ENCODE measurements at regions not wholly inside any gene's neighbourhood (a gene's known extent, or its start where the extent isn't known, plus 50 kb on each side); places are given as distances from the start of the nearest gene placed in this dataset.
"Not testable (repeated sequence)": the region's sequence is repeated elsewhere in the genome, so short reads cannot be mapped to it uniquely, and the experiment has no call there.

GRCh38 chr1:41308520-41308919 is 52.7 kb upstream of the FOXO6 start:
- H4K20me1 ChIP-seq (ENCODE audit: insufficient read depth, low read length); H3K36me3 ChIP-seq (ENCODE audit: insufficient read depth, low read length); H3K27ac ChIP-seq (ENCODE audit: low read depth, low read length); DNase-seq (ENCODE audit: low read depth); H3K4me2 ChIP-seq (ENCODE audit: low read length); H3K9me3 Mint-ChIP-seq (ENCODE audit: unreplicated experiment); H3K4me3 Mint-ChIP-seq (ENCODE audit: unreplicated experiment); H3K9ac ChIP-seq (ENCODE audit: low read length); H3K27me3 Mint-ChIP-seq (ENCODE audit: low read depth, unreplicated experiment); H3K4me3 ChIP-seq (ENCODE audit: insufficient read depth, low read depth, low read length); H3K4me1 ChIP-seq (ENCODE audit: insufficient read depth, low read length); H2AFZ ChIP-seq (ENCODE audit: low read depth, low read length); H3K79me2 ChIP-seq (ENCODE audit: insufficient read depth, low read length); H3K27me3 ChIP-seq (ENCODE audit: insufficient read depth, low read length); H3K4me1 Mint-ChIP-seq (ENCODE audit: low read depth, unreplicated experiment); FAIRE-seq; H3K36me3 Mint-ChIP-seq (ENCODE audit: low read depth, unreplicated experiment); H3K9me3 ChIP-seq (ENCODE audit: insufficient read depth, low read depth, low read length); H3K27ac Mint-ChIP-seq (ENCODE audit: unreplicated experiment): not testable (repeated sequence)

- H3K4me1 ChIP-seq (ENCODE audit: insufficient read depth, low read length), result no peaks in the 10 kb centered on the region
- H3K4me3 ChIP-seq (ENCODE audit: insufficient read depth, low read depth, low read length), result no peak overlapping the region
- no peak overlapping the region for H3K27ac ChIP-seq (ENCODE audit: low read depth, low read length)
- Mint-ChIP-seq H3K27ac (ENCODE audit: unreplicated experiment) (no peak overlapping the region), H3K27me3 (ENCODE audit: low read depth, unreplicated experiment) (peaks cover 17% of the 10 kb centered on the region), H3K9me3 (ENCODE audit: unreplicated experiment) (peaks cover 12% of the 10 kb centered on the region), H3K36me3 (ENCODE audit: low read depth, unreplicated experiment) (no peaks in the 10 kb centered on the region), H3K4me3 (ENCODE audit: unreplicated experiment) (no peak overlapping the region), H3K4me1 (ENCODE audit: low read depth, unreplicated experiment) (no peaks in the 10 kb centered on the region)
- peaks cover 7% of the 10 kb centered on the region for H3K9me3 ChIP-seq (ENCODE audit: insufficient read depth, low read depth, low read length)
- FAIRE-seq (no peak), DNase-seq (ENCODE audit: low read depth) (no peak)
- no peaks in the 10 kb centered on the region for H4K20me1 ChIP-seq (ENCODE audit: insufficient read depth, low read length)
- H3K4me2 ChIP-seq (ENCODE audit: low read length), result no peak overlapping the region
- H3K79me2 ChIP-seq (ENCODE audit: insufficient read depth, low read length), result no peaks in the 10 kb centered on the region
- H3K36me3 ChIP-seq (ENCODE audit: insufficient read depth, low read length), result no peaks in the 10 kb centered on the region
- H3K9ac ChIP-seq (ENCODE audit: low read length), result no peak overlapping the region
- TF ChIP-seq EZH2 (IDR thresholded peaks at IDR 0.05; ENCODE audit: insufficient read depth, low read length) (no peak), CTCF (IDR thresholded peaks at IDR 0.05; ENCODE audit: insufficient read depth, low read depth, low read length) (no peak)
- H3K27me3 ChIP-seq (ENCODE audit: insufficient read depth, low read length), result peaks cover 3% of the 10 kb centered on the region
- H2AFZ ChIP-seq (ENCODE audit: low read depth, low read length), result no peak overlapping the region
These were observed 55.5 kb upstream of the FOXO6 start for GRCh38 chr1:41305576-41306363.

GRCh38 chr1:41296506-41296905 is 54.4 kb upstream of the SCMH1 start:
- Histone ChIP-seq H3K27ac (ENCODE audit: low read depth, low read length) (no peak overlapping the region), H4K20me1 (ENCODE audit: insufficient read depth, low read length) (no peaks in the 10 kb centered on the region), H3K36me3 (ENCODE audit: insufficient read depth, low read length) (no peaks in the 10 kb centered on the region), H3K27me3 (ENCODE audit: insufficient read depth, low read length) (peaks cover 12% of the 10 kb centered on the region), H3K4me1 (ENCODE audit: insufficient read depth, low read length) (no peaks in the 10 kb centered on the region), H3K4me3 (ENCODE audit: insufficient read depth, low read depth, low read length) (no peak overlapping the region), H3K9ac (ENCODE audit: low read length) (no peak overlapping the region), H3K9me3 (ENCODE audit: insufficient read depth, low read depth, low read length) (no peaks in the 10 kb centered on the region), H3K4me2 (ENCODE audit: low read length) (no peak overlapping the region), H3K79me2 (ENCODE audit: insufficient read depth, low read length) (no peaks in the 10 kb centered on the region), H2AFZ (ENCODE audit: low read depth, low read length) (no peak overlapping the region)
- no peak overlapping the region for H3K4me3 Mint-ChIP-seq (ENCODE audit: unreplicated experiment)
- no peaks in the 10 kb centered on the region for H3K4me1 Mint-ChIP-seq (ENCODE audit: low read depth, unreplicated experiment)
- no peak for DNase-seq (ENCODE audit: low read depth)
- no peak overlapping the region for H3K27ac Mint-ChIP-seq (ENCODE audit: unreplicated experiment)
- no peaks in the 10 kb centered on the region for H3K36me3 Mint-ChIP-seq (ENCODE audit: low read depth, unreplicated experiment)
- TF ChIP-seq EZH2 (IDR thresholded peaks at IDR 0.05; ENCODE audit: insufficient read depth, low read length), result no peak
- TF ChIP-seq CTCF (IDR thresholded peaks at IDR 0.05; ENCODE audit: insufficient read depth, low read depth, low read length), result no peak
- H3K9me3 Mint-ChIP-seq (ENCODE audit: unreplicated experiment), result peaks cover 2% of the 10 kb centered on the region
- FAIRE-seq, result no peak
- H3K27me3 Mint-ChIP-seq (ENCODE audit: low read depth, unreplicated experiment), result peaks cover 39% of the 10 kb centered on the region

All from astrocyte (in vitro differentiated cells and primary cell).